Esophagus muscularis mucosa (tissue), 4 donors: ENCODE measurements at regions not wholly inside any gene's neighbourhood (a gene's known extent, or its start where the extent isn't known, plus 50 kb on each side); places are given as distances from the start of the nearest gene placed in this dataset.

ENCODE experiments used
- DNase-seq: peaks from one replicate; pipeline ENCODE4 v3.0.0-alpha.2; 2017; ENCODE audit errors: extremely low spot score
- H3K27ac ChIP-seq, 4 donors: fragments of 200-600 bp; sonication (generic); replicated peaks in 1 of 4; 1 replicate in 3 of 4; 2 replicates in 1 of 4; pipeline ENCODE4 v1.5.1; 2016 to 2019; ENCODE audit warnings: mild to moderate bottlenecking in 1 of 4
- H3K27me3 ChIP-seq, 4 donors: fragments of 200-600 bp; sonication (generic); one replicate each; pipeline versions ENCODE4 v1.5.1 to v1.6.0; 2016 to 2019
- H3K36me3 ChIP-seq, 4 donors: fragments of 200-600 bp; sonication (generic); one replicate each; pipeline ENCODE4 v1.5.1; 2016 to 2019
- H3K4me1 ChIP-seq, 4 donors: fragments of 200-600 bp; sonication (generic); one replicate each; pipeline ENCODE4 v1.5.1; 2016 to 2019
- H3K4me3 ChIP-seq, 4 donors: fragments of 200-600 bp; sonication (generic); 1 replicate in 2 of 4; 2 replicates in 2 of 4; pipeline ENCODE4 v1.5.1; 2016 to 2019; ENCODE audit warnings: mild to moderate bottlenecking in 4 of 4, moderate library complexity in 1 of 4
- H3K9me3 ChIP-seq, 4 donors: fragments of 200-600 bp; sonication (generic); 1 replicate in 3 of 4; 2 replicates in 1 of 4; pipeline ENCODE4 v1.5.1; 2016 to 2019
- EP300 ChIP-seq: sonication (generic); formaldehyde crosslinking; IDR thresholded peaks from one replicate; pipeline ENCODE4 v1.6.1; 2017; ENCODE audit warnings: antibody characterized with exemption
- POLR2A ChIP-seq: fragments of 450-650 bp; IDR thresholded peaks from one replicate; pipeline ENCODE4 v1.6.1; 2017; ENCODE audit warnings: antibody characterized with exemption, moderate library complexity, mild to moderate bottlenecking, low read depth
- POLR2AphosphoS5 ChIP-seq, 2 donors: sonication (generic); formaldehyde crosslinking; IDR thresholded peaks; one replicate each; pipeline ENCODE4 v1.6.1; 2017; ENCODE audit warnings: antibody characterized with exemption in 2 of 2
- WGBS: methylation state at CpG from one replicate; pipeline ENCODE4 v1.1.5; 2018; 5-methylcytosine and 5-hydroxymethylcytosine counted together
- intact Hi-C: fragments of 100-400 bp; cut with DNase I; formaldehyde crosslinking; loops from one replicate; pipeline ENCODE4 v1.15.1; 2023
- TF ChIP-seq, protein P1 (sequence below), 3 experiments: fragments of 200-600 bp in 2 of 3; fragments of 450-650 bp in 1 of 3; sonication (generic) in 2 of 3; IDR thresholded peaks; one replicate each; pipeline ENCODE4 v1.5.1; 2017 to 2019; ENCODE audit warnings: antibody characterized with exemption in 3 of 3, mild to moderate bottlenecking in 2 of 3, moderate library complexity in 1 of 3

DNA sequence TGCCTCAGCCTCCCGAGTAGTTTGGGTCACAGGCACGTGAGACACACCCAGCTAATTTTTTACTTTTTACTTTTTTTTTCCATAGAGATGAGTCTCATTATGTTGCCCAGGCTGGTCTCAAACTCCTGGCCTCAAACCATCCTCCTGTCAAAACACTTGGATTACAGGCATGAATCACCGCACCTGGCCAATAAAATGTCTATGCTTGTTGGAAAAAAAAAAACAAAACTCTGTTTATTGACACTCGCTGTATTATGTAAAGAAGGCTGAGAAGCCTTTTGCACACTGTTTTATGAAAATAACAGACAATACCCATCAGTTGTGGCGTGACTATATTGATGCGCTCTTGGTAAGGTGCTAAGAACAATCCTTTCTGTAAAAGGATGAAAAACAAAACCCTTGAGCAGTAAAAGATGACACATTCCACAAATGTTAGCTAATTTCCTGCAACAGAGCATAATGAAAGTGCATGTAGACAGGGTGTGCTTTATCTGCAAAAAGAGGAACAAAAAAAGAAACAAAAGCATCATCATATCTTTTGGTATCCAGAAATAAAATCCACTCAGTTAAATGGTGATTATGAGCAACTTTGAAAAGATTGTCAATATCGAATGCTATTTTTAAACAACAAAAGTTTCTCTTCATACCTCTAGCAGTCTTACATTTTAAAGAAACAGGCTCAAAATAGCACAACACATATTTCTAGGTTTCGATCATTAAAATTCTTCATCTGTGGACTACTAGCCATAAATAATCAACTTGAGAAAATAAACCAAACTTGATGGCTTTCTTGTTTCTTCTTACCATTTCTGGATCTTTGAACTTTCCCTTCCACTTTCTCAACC, 108.3 kb upstream of the PHACTR1 start:
- no peaks in the 10 kb centered on the region for H3K36me3 ChIP-seq
- H3K27me3 ChIP-seq: peaks cover 0 to 8% (median 0%) of the 10 kb centered on the region in 4 donors
- H3K4me3 ChIP-seq: no peak overlapping the region
- no peak overlapping the region for H3K27ac ChIP-seq
- TF ChIP-seq POLR2AphosphoS5 (IDR thresholded peaks at IDR 0.05) (no peak), EP300 (no peak), POLR2A (no peak)
- TF ChIP-seq, protein P1, sequence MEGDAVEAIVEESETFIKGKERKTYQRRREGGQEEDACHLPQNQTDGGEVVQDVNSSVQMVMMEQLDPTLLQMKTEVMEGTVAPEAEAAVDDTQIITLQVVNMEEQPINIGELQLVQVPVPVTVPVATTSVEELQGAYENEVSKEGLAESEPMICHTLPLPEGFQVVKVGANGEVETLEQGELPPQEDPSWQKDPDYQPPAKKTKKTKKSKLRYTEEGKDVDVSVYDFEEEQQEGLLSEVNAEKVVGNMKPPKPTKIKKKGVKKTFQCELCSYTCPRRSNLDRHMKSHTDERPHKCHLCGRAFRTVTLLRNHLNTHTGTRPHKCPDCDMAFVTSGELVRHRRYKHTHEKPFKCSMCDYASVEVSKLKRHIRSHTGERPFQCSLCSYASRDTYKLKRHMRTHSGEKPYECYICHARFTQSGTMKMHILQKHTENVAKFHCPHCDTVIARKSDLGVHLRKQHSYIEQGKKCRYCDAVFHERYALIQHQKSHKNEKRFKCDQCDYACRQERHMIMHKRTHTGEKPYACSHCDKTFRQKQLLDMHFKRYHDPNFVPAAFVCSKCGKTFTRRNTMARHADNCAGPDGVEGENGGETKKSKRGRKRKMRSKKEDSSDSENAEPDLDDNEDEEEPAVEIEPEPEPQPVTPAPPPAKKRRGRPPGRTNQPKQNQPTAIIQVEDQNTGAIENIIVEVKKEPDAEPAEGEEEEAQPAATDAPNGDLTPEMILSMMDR (IDR thresholded peaks at IDR 0.05): no peak
- intact Hi-C loops: loop anchor here (5.0 to 10.0 kb wide), 3 partner anchors 453 to 1026 kb away; no protein-coding TSS in a partner anchor
- H3K4me1 ChIP-seq: peaks cover 0 to 8% (median 0%) of the 10 kb centered on the region in 4 donors
- DNase-seq: no peak
- WGBS: 53% methylated on average over 8 of the region's 8 CpGs
- no peaks in the 10 kb centered on the region for H3K9me3 ChIP-seq

- Histone ChIP-seq H3K36me3 (no peaks in the 10 kb centered on the region), H3K9me3 (no peaks in the 10 kb centered on the region), H3K4me3 (no peak overlapping the region), H3K27me3 (peaks cover 0 to 8% (median 0%) of the 10 kb centered on the region in 4 donors), H3K27ac (no peak overlapping the region), H3K4me1 (peaks cover 0 to 7% (median 0%) of the 10 kb centered on the region in 4 donors)
- no peak for DNase-seq
- 85% methylated on average over 3 of the region's 3 CpGs for WGBS
- intact Hi-C loops: loop anchor here (5.0 to 10.0 kb wide), 3 partner anchors 454 to 1027 kb away; no protein-coding TSS in a partner anchor
- TF ChIP-seq, protein P1 (IDR thresholded peaks at IDR 0.05): no peak
- TF ChIP-seq POLR2AphosphoS5 (IDR thresholded peaks at IDR 0.05): no peak
- TF ChIP-seq POLR2A: no peak
- TF ChIP-seq EP300: no peak
Measured at GRCh38 chr6:12608874-12609273, 107.7 kb upstream of the PHACTR1 start.

GRCh38 chr6:12609751-12610150, 106.8 kb upstream of the PHACTR1 start:
- TF ChIP-seq POLR2A (no peak), EP300 (no peak), POLR2AphosphoS5 (IDR thresholded peaks at IDR 0.05) (no peak)
- TF ChIP-seq, protein P1 (IDR thresholded peaks at IDR 0.05): no peak
- H3K27me3 ChIP-seq: peaks cover 0 to 8% (median 0%) of the 10 kb centered on the region in 4 donors
- WGBS: 78% methylated on average over 3 of the region's 3 CpGs
- no peaks in the 10 kb centered on the region for H3K36me3 ChIP-seq
- H3K4me3 ChIP-seq: no peak overlapping the region
- H3K4me1 ChIP-seq: peaks cover 0 to 7% (median 0%) of the 10 kb centered on the region in 4 donors
- DNase-seq: no peak
- H3K9me3 ChIP-seq: no peaks in the 10 kb centered on the region
- no peak overlapping the region for H3K27ac ChIP-seq
- intact Hi-C loops: loop anchor here (5.0 to 10.0 kb wide), 3 partner anchors 455 to 1027 kb away; no protein-coding TSS in a partner anchor

- Histone ChIP-seq H3K4me3 (no peak overlapping the region), H3K9me3 (no peaks in the 10 kb centered on the region), H3K4me1 (peaks cover 0 to 3% (median 0%) of the 10 kb centered on the region in 4 donors), H3K36me3 (no peaks in the 10 kb centered on the region), H3K27me3 (peaks cover 0 to 8% (median 0%) of the 10 kb centered on the region in 4 donors), H3K27ac (no peak overlapping the region)
- TF ChIP-seq, protein P1 (IDR thresholded peaks at IDR 0.05): no peak
- TF ChIP-seq EP300 (no peak), POLR2A (no peak), POLR2AphosphoS5 (IDR thresholded peaks at IDR 0.05) (no peak)
- intact Hi-C loops: no loop called here
- WGBS: 52% methylated on average over 5 of the region's 5 CpGs
- no peak for DNase-seq
Measured at GRCh38 chr6:12610862-12611261, 105.7 kb upstream of the PHACTR1 start.
